ENCODE measurements at regions not wholly inside any gene's neighbourhood (a gene's known extent, or its start where the extent isn't known, plus 50 kb on each side); places are given as distances from the start of the nearest gene placed in this dataset.

GRCh38 chr5:51486158-51486557 lies 102.9 kb downstream of the ISL1 start:
- TF ChIP-seq, protein P1, sequence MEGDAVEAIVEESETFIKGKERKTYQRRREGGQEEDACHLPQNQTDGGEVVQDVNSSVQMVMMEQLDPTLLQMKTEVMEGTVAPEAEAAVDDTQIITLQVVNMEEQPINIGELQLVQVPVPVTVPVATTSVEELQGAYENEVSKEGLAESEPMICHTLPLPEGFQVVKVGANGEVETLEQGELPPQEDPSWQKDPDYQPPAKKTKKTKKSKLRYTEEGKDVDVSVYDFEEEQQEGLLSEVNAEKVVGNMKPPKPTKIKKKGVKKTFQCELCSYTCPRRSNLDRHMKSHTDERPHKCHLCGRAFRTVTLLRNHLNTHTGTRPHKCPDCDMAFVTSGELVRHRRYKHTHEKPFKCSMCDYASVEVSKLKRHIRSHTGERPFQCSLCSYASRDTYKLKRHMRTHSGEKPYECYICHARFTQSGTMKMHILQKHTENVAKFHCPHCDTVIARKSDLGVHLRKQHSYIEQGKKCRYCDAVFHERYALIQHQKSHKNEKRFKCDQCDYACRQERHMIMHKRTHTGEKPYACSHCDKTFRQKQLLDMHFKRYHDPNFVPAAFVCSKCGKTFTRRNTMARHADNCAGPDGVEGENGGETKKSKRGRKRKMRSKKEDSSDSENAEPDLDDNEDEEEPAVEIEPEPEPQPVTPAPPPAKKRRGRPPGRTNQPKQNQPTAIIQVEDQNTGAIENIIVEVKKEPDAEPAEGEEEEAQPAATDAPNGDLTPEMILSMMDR (conservative IDR thresholded peaks at IDR 0.05; ENCODE audit: low read depth, low read length): no peak
- TF ChIP-seq POLR2A (IDR thresholded peaks at IDR 0.05; ENCODE audit: low read depth, low read length) (no peak), USF2 (IDR thresholded peaks at IDR 0.05; ENCODE audit: low read depth, low read length) (no peak), MAFK (IDR thresholded peaks at IDR 0.05; ENCODE audit: low read depth, low read length) (no peak), FOS (IDR thresholded peaks at IDR 0.05; ENCODE audit: low read depth, low read length) (no peak), RCOR1 (IDR thresholded peaks at IDR 0.05; ENCODE audit: insufficient replicate concordance, low read length) (no peak)
